ENCODE measurements at regions not wholly inside any gene's neighbourhood (a gene's known extent, or its start where the extent isn't known, plus 50 kb on each side); places are given as distances from the start of the nearest gene placed in this dataset.

GRCh38 chr9:21682981-21683380 is 119.5 kb upstream of the MTAP start:
- H2AFZ ChIP-seq (ENCODE audit: insufficient read depth, low read depth, low read length, poor library complexity, severe bottlenecking): no peak overlapping the region
- no peak overlapping the region for H3K4me3 Mint-ChIP-seq

GRCh38 chr9:21683484-21684175 is 118.8 kb upstream of the MTAP start:
- Histone ChIP-seq H3K79me2 (ENCODE audit: control insufficient read depth, insufficient read depth, low read length) (no peaks in the 10 kb centered on the region), H2AFZ (ENCODE audit: insufficient read depth, low read depth, low read length, poor library complexity, severe bottlenecking) (no peak overlapping the region), H3K4me1 (ENCODE audit: control insufficient read depth in 2 of 2, insufficient read depth in 2 of 2, low read length in 2 of 2) (no peaks in the 10 kb centered on the region), H3K4me2 (replicated peaks; ENCODE audit: low read depth, low read length, poor library complexity, severe bottlenecking) (no peak overlapping the region), H3K9ac (ENCODE audit: low read length) (no peak overlapping the region), H3K27me3 (replicated peaks in 1 of 4; ENCODE audit: control extremely low read depth in 1 of 4, control insufficient read depth in 3 of 4, insufficient read depth in 4 of 4, low read length in 3 of 4) (no peaks in the 10 kb centered on the region), H3K27ac (ENCODE audit: low read length in 2 of 2) (no peak overlapping the region), H4K20me1 (ENCODE audit: control insufficient read depth, insufficient read depth, low read length, poor library complexity, severe bottlenecking) (no peaks in the 10 kb centered on the region), H3K36me3 (replicated peaks in 1 of 2; ENCODE audit: control extremely low read depth in 1 of 2, control insufficient read depth in 1 of 2, extremely low read depth in 1 of 2, insufficient read depth in 2 of 2, low read length in 1 of 2) (no peaks in the 10 kb centered on the region), H3K9me3 (ENCODE audit: control extremely low read depth in 1 of 3, control insufficient read depth in 2 of 3, insufficient read depth in 1 of 3, low read length in 2 of 3) (no peaks in the 10 kb centered on the region), H3K4me3 (ENCODE audit: control extremely low read depth in 1 of 5, extremely low read depth in 1 of 5, insufficient read depth in 1 of 5, low read depth in 2 of 5, low read length in 4 of 5) (no peak overlapping the region)
- Mint-ChIP-seq H3K27me3 (no peaks in the 10 kb centered on the region), H3K4me1 (no peaks in the 10 kb centered on the region), H3K9me3 (ENCODE audit: insufficient read depth) (no peaks in the 10 kb centered on the region), H3K4me3 (no peak overlapping the region), H3K27ac (no peak overlapping the region)
- ChIA-PET CTCF (no interaction called here), POLR2A (no interaction called here)
- ATAC-seq (ENCODE audit: low read depth) (no peak), DNase-seq (no peak)
- 100% methylated on average over 2 of the region's 4 CpGs for WGBS (ENCODE audit: insufficient coverage)
- TF ChIP-seq CTCF (IDR thresholded peaks at IDR 0.05) (no peak), EZH2 (IDR thresholded peaks at IDR 0.05; ENCODE audit: borderline replicate concordance, insufficient read depth, low read depth, low read length, poor library complexity, severe bottlenecking) (no peak)
- intact Hi-C loops (cut with micrococcal nuclease): no loop called here

More at GRCh38 chr9:21682981-21683380, 119.5 kb upstream of the MTAP start:
- DNase-seq (no peak), ATAC-seq (ENCODE audit: low read depth) (no peak)
- H3K27ac Mint-ChIP-seq: no peak overlapping the region
- no peaks in the 10 kb centered on the region for H3K79me2 ChIP-seq (ENCODE audit: control insufficient read depth, insufficient read depth, low read length)
- H3K36me3 ChIP-seq (replicated peaks in 1 of 2; ENCODE audit: control extremely low read depth in 1 of 2, control insufficient read depth in 1 of 2, extremely low read depth in 1 of 2, insufficient read depth in 2 of 2, low read length in 1 of 2): no peaks in the 10 kb centered on the region
- no peak overlapping the region for H3K4me3 ChIP-seq (ENCODE audit: control extremely low read depth in 1 of 5, extremely low read depth in 1 of 5, insufficient read depth in 1 of 5, low read depth in 2 of 5, low read length in 4 of 5)
- no peaks in the 10 kb centered on the region for H3K9me3 ChIP-seq (ENCODE audit: control extremely low read depth in 1 of 3, control insufficient read depth in 2 of 3, insufficient read depth in 1 of 3, low read length in 2 of 3)
- WGBS (ENCODE audit: insufficient coverage): 75% methylated on average over 1 of the region's 2 CpGs
- no peaks in the 10 kb centered on the region for H3K4me1 Mint-ChIP-seq
- intact Hi-C loops (cut with micrococcal nuclease): no loop called here
- no peaks in the 10 kb centered on the region for H3K9me3 Mint-ChIP-seq (ENCODE audit: insufficient read depth)
- no peaks in the 10 kb centered on the region for H3K4me1 ChIP-seq (ENCODE audit: control insufficient read depth in 2 of 2, insufficient read depth in 2 of 2, low read length in 2 of 2)
- POLR2A ChIA-PET: no interaction called here
- H3K9ac ChIP-seq (ENCODE audit: low read length): no peak overlapping the region
- H4K20me1 ChIP-seq (ENCODE audit: control insufficient read depth, insufficient read depth, low read length, poor library complexity, severe bottlenecking): no peaks in the 10 kb centered on the region
- CTCF ChIA-PET: no interaction called here
- TF ChIP-seq EZH2 (IDR thresholded peaks at IDR 0.05; ENCODE audit: borderline replicate concordance, insufficient read depth, low read depth, low read length, poor library complexity, severe bottlenecking) (no peak), CTCF (IDR thresholded peaks at IDR 0.05) (no peak)
- no peaks in the 10 kb centered on the region for H3K27me3 ChIP-seq (replicated peaks in 1 of 4; ENCODE audit: control extremely low read depth in 1 of 4, control insufficient read depth in 3 of 4, insufficient read depth in 4 of 4, low read length in 3 of 4)
- H3K4me2 ChIP-seq (replicated peaks; ENCODE audit: low read depth, low read length, poor library complexity, severe bottlenecking): no peak overlapping the region
- no peak overlapping the region for H3K27ac ChIP-seq (ENCODE audit: low read length in 2 of 2)
- H3K27me3 Mint-ChIP-seq: peaks cover 1% of the 10 kb centered on the region
